Kidney epithelial cell (primary cell): ENCODE measurements at regions not wholly inside any gene's neighbourhood (a gene's known extent, or its start where the extent isn't known, plus 50 kb on each side); places are given as distances from the start of the nearest gene placed in this dataset.

Source experiments
- DNase-seq: peaks from one replicate; pipeline ENCODE4 v3.0.0-alpha.2; 2010; ENCODE audit warnings: low read depth
- H3K27me3 ChIP-seq: 2 replicates; pipeline ENCODE4 v1.6.0; 2011; ENCODE audit warnings: low read length; ENCODE audit not compliant: control insufficient read depth, insufficient read depth
- H3K36me3 ChIP-seq: 2 replicates; pipeline ENCODE4 v1.5.1; 2011; ENCODE audit warnings: low read length; ENCODE audit not compliant: control insufficient read depth, insufficient read depth
- H3K4me3 ChIP-seq: 2 replicates; pipeline ENCODE4 v1.5.1; 2011; ENCODE audit warnings: low read depth, mild to moderate bottlenecking, control low read depth, low read length
- TF ChIP-seq, protein P1 (sequence below): IDR thresholded peaks from 2 replicates; pipeline ENCODE4 v1.5.1; 2011; ENCODE audit warnings: mild to moderate bottlenecking, moderate library complexity, low read length, control low read depth, inconsistent platforms; ENCODE audit not compliant: insufficient read depth, poor library complexity, severe bottlenecking

DNA sequence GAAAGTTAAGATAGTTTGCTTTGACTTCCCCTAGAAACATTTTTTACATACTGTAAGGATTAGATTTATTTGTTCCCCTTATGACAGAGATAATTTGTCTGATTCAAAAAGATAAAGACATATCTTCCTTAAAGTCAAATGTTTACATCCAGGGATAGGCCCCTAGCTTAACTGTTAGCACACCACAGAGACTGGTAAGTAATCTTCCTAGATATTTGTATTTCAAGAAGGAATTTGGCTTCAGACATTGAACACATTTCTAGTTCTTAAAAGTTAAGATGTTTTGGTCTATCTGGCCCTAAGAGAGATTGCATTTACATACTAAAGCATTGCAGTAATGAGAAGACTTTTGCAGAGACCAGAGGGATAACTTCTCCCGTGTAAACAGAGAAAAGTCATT, 1201.1 kb upstream of the GJE1 start:
- Histone ChIP-seq H3K36me3 (no peaks in the 10 kb centered on the region), H3K4me3 (no peak overlapping the region), H3K27me3 (no peaks in the 10 kb centered on the region)
- DNase-seq = no peak
- TF ChIP-seq, protein P1, sequence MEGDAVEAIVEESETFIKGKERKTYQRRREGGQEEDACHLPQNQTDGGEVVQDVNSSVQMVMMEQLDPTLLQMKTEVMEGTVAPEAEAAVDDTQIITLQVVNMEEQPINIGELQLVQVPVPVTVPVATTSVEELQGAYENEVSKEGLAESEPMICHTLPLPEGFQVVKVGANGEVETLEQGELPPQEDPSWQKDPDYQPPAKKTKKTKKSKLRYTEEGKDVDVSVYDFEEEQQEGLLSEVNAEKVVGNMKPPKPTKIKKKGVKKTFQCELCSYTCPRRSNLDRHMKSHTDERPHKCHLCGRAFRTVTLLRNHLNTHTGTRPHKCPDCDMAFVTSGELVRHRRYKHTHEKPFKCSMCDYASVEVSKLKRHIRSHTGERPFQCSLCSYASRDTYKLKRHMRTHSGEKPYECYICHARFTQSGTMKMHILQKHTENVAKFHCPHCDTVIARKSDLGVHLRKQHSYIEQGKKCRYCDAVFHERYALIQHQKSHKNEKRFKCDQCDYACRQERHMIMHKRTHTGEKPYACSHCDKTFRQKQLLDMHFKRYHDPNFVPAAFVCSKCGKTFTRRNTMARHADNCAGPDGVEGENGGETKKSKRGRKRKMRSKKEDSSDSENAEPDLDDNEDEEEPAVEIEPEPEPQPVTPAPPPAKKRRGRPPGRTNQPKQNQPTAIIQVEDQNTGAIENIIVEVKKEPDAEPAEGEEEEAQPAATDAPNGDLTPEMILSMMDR = no peak

DNA sequence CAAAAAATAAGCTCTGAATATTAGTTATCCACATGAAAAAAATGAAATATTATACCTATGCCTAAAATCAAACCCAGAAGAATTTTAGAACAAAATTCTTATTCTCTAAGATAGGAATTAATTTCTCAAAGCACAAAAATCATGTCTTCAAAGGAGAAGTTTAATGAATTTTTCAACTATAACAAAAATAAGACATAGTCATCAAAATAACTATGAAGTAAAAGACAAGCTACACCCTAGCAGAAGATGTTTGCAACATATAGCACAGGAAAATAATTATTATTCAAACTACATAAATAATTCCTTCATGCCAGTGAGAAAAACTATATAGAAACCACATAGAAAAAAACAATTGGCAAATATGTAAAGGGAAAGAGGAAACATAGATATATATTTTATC, 1203.6 kb upstream of the GJE1 start:
- Histone ChIP-seq H3K4me3 (no peak overlapping the region), H3K36me3 (no peaks in the 10 kb centered on the region), H3K27me3 (no peaks in the 10 kb centered on the region)
- TF ChIP-seq, protein P1 = no peak
- DNase-seq = no peak

DNA sequence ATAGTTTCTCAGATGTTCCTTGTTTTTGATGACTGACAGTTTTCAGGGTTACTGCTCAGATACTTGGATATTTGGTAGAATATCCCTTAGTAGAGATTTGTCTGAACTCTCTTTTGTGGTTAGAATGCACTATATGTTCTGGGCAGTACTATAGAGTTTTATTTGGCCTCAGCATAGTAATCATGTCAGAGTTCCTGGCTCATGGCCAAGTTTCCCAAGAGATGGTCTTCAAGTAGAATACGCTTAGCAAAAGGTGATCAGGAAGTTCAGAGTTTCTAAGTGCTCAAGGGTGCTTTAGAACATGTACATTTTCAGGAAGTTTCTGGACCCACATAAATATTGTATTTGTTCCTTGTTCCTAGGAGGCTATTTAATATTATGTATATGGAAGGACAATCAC, 1209.7 kb upstream of the GJE1 start:
- Histone ChIP-seq H3K36me3 (no peaks in the 10 kb centered on the region), H3K27me3 (no peaks in the 10 kb centered on the region), H3K4me3 (no peak overlapping the region)
- TF ChIP-seq, protein P1 = no peak
- DNase-seq = no peak

DNA sequence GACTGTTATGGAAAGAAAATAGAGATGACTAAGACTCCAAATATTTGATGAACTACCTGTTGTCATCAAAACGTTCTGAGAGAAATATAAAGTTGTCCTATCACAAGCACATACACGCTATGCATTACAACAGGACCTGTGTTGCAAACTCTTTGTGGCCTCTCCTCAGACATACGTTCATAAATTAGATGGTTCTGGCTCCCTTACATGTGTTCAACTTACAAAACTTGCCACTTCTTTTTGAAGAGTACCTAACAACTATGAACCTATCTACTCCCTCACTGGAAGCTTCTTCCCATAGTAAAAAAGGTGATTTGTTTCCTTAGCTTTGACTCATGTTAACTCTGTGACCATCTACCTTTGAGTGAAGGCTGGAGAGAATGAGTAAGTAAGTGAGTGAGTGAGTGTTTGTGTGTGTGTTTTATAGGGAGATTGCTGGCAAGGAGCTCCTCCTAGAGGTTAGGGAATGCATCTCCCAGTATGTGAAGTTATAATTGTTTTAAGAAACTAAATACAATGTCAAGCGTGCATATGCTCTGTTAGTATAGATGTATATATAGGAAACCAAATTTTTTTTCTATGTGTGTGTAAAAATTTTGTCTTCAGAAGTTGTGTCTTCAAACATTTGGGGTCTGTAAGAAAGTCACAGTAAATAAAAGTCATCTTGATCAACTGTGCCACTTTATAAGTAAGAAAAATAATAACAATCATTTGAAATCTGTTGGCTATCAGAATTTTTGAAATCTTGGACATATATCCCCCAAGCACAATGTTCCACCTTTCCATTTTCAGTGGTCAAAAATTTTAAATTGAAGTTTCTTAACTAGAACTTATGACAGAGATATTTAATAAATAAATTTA, 1211.1 kb upstream of the GJE1 start:
- TF ChIP-seq, protein P1 = peak; percentile 86
- no peaks in the 10 kb centered on the region for H3K27me3 ChIP-seq
- peak; percentile 65 for DNase-seq
- no peaks in the 10 kb centered on the region for H3K36me3 ChIP-seq
- no peak overlapping the region for H3K4me3 ChIP-seq

DNA sequence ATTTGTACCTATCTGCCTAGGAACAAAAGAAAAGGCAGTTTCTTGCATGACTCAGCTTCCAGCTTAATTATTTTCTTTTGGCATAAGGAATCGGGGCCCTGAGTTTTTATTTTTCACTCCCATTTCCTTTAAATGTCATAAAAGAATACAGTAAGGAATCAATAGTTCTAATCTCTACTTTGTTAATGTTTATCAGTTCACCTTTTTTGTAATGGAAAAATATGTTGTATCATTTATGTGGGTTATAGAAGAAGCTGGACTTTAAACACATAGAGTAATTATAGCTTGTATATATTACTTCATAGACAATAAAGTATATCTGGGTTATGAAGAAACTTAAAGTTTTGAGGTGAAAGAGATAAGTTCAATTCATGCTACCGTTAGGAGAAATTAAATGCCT, 1214.8 kb upstream of the GJE1 start:
- TF ChIP-seq, protein P1 = no peak
- no peak overlapping the region for H3K4me3 ChIP-seq
- no peaks in the 10 kb centered on the region for H3K36me3 ChIP-seq

DNA sequence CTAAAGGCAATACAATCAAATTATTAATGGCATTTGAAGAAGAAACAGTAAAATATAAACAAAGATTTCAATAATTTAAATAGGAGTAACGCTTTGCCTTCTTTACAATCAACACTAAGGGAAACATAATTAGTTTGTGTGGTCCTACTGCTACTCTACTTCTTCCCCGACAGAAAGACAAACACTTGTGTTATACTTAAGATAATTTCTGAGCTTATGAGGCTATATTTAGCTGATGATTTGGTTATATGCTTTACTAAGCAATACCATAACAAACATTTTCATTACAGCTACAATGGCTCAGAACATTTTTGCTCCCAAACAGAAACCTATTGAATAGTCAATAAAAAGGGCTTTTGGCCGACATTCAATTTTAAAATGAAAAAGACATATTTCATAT, 1217.2 kb upstream of the GJE1 start:
- H3K27me3 ChIP-seq = no peaks in the 10 kb centered on the region
- TF ChIP-seq, protein P1 = no peak
- no peak overlapping the region for H3K4me3 ChIP-seq
- DNase-seq = no peak
- no peaks in the 10 kb centered on the region for H3K36me3 ChIP-seq

More for the DNA sequence above, 1214.8 kb upstream of the GJE1 start:
- no peak for DNase-seq
- H3K27me3 ChIP-seq = no peaks in the 10 kb centered on the region
